ENCODE measurements at regions not wholly inside any gene's neighbourhood (a gene's known extent, or its start where the extent isn't known, plus 50 kb on each side); places are given as distances from the start of the nearest gene placed in this dataset.

GRCh38 chr11:134659882-134660281 lies 247.8 kb upstream of the B3GAT1 start:
- TF ChIP-seq CTCF (IDR thresholded peaks at IDR 0.05) (no peak), POLR2A (IDR thresholded peaks at IDR 0.05) (no peak)

All from lower leg skin (tissue), 3 donors.